GM12892 (cell line): ENCODE measurements at regions not wholly inside any gene's neighbourhood (a gene's known extent, or its start where the extent isn't known, plus 50 kb on each side); places are given as distances from the start of the nearest gene placed in this dataset.

ENCODE experiments used
- POLR2AphosphoS5 ChIP-seq: IDR thresholded peaks from 2 replicates; pipeline ENCODE4 v1.6.1; 2011; ENCODE audit warnings: low read depth, low read length, control low read depth
- TAF1 ChIP-seq: IDR thresholded peaks from 2 replicates; pipeline ENCODE4 v1.6.1; 2011; ENCODE audit warnings: low read depth, mild to moderate bottlenecking, control low read depth, low read length, borderline replicate concordance

- TF ChIP-seq TAF1 (no peak), POLR2AphosphoS5 (no peak)
Observed at GRCh38 chr13:47334173-47334572, 437.3 kb upstream of the HTR2A start.
